ENCODE measurements at regions not wholly inside any gene's neighbourhood (a gene's known extent, or its start where the extent isn't known, plus 50 kb on each side); places are given as distances from the start of the nearest gene placed in this dataset.
"Not testable (repeated sequence)": the region's sequence is repeated elsewhere in the genome, so short reads cannot be mapped to it uniquely, and the experiment has no call there.

- no peak for TF ChIP-seq ZBTB33 (IDR thresholded peaks at IDR 0.05; ENCODE audit: borderline replicate concordance, low read depth)
- no peak for TF ChIP-seq NFIC (IDR thresholded peaks at IDR 0.05; ENCODE audit: borderline replicate concordance)
Measured at GRCh38 chr3:75906555-75907112, 121.3 kb upstream of the ZNF717 start (continued).

DNA sequence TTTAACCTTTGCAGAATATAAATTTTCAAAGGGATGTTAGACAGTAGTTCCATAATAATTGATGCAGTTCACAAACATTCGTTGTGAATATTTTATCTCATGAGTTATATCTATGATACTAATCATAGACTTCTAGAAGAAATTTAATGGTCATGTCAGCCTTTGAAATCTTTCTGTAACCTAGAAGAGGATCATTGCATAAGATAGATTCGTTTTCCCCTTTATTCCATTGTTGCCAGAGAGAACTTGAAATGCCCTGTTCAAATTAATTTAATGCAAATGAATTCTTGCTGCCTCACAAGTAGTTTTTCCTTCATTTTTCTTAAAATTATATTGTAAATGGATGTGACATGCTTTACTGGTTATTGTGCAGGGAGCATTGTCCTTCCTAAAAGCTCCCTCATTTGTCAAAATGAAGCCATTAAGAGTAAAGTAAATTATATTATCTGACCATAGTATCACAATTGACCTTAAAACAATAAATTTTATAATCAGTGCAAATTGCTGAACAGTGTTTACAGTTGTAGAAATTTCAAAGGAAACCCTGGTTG, 128.5 kb upstream of the ZNF717 start:
- Histone ChIP-seq H3K9me3 (no peaks in the 10 kb centered on the region), H3F3A (replicated peaks; ENCODE audit: insufficient read depth) (no peaks in the 10 kb centered on the region), H4K20me1 (ENCODE audit: insufficient read depth) (no peaks in the 10 kb centered on the region), H3K4me2 (no peak overlapping the region), H3K4me3 (ENCODE audit: low read depth in 2 of 2, low read length in 1 of 2) (no peak overlapping the region), H3K36me3 (replicated peaks in 1 of 2; ENCODE audit: control insufficient read depth in 1 of 2, insufficient read depth in 2 of 2, low read length in 1 of 2) (no peaks in the 10 kb centered on the region), H3K9me2 (no peaks in the 10 kb centered on the region), H3K27ac (ENCODE audit: low read depth in 2 of 2, low read length in 1 of 2) (no peak overlapping the region), H3K9ac (no peak overlapping the region), H3K79me2 (ENCODE audit: insufficient read depth) (no peaks in the 10 kb centered on the region), H3K4me1 (ENCODE audit: control insufficient read depth in 1 of 2, insufficient read depth in 2 of 2, low read depth in 1 of 2, low read length in 1 of 2) (no peaks in the 10 kb centered on the region; a peak in 1 of 4 replicates), H3K27me3 (ENCODE audit: insufficient read depth) (no peaks in the 10 kb centered on the region), H2AFZ (ENCODE audit: low read depth) (no peak overlapping the region)
- no peak for TF ChIP-seq SIN3A (IDR thresholded peaks at IDR 0.05; ENCODE audit: borderline replicate concordance, low read depth, low read length)
- TF ChIP-seq TCF12 (IDR thresholded peaks at IDR 0.05) = no peak
- no peak for TF ChIP-seq FOSL2 (IDR thresholded peaks at IDR 0.05; ENCODE audit: borderline replicate concordance, low read depth)
- TF ChIP-seq RXRA (IDR thresholded peaks at IDR 0.05; ENCODE audit: borderline replicate concordance, low read depth) = no peak
- no peak for TF ChIP-seq NFIC (IDR thresholded peaks at IDR 0.05; ENCODE audit: borderline replicate concordance)
- no peak for TF ChIP-seq SMC3 (IDR thresholded peaks at IDR 0.05; ENCODE audit: low read depth, low read length)
- no peak for TF ChIP-seq CHD2 (IDR thresholded peaks at IDR 0.05; ENCODE audit: low read length, partially characterized antibody)
- no peak for TF ChIP-seq GABPA (IDR thresholded peaks at IDR 0.05; ENCODE audit: low read depth)
- no peak for TF ChIP-seq ELF1 (IDR thresholded peaks at IDR 0.05)
- DNase-seq = no peak
- WGBS (ENCODE audit: low lambda C conversion rate) = 0% methylated on average over 2 of the region's 2 CpGs
- ChIA-PET POLR2A (no interaction called here), CTCF (no interaction called here)

GRCh38 chr3:75914741-75915140, 129.4 kb upstream of the ZNF717 start:
- H3K4me3 ChIP-seq (ENCODE audit: low read depth in 2 of 2, low read length in 1 of 2); H3K79me2 ChIP-seq (ENCODE audit: insufficient read depth); DNase-seq; H3K27me3 ChIP-seq (ENCODE audit: insufficient read depth); H3K4me2 ChIP-seq; H3K4me1 ChIP-seq (ENCODE audit: control insufficient read depth in 1 of 2, insufficient read depth in 2 of 2, low read depth in 1 of 2, low read length in 1 of 2); H3K9ac ChIP-seq; H3F3A ChIP-seq (replicated peaks; ENCODE audit: insufficient read depth); H3K36me3 ChIP-seq (replicated peaks in 1 of 2; ENCODE audit: control insufficient read depth in 1 of 2, insufficient read depth in 2 of 2, low read length in 1 of 2); H3K9me3 ChIP-seq; H3K27ac ChIP-seq (ENCODE audit: low read depth in 2 of 2, low read length in 1 of 2); H4K20me1 ChIP-seq (ENCODE audit: insufficient read depth); CTCF ChIA-PET; H2AFZ ChIP-seq (ENCODE audit: low read depth); POLR2A ChIA-PET; H3K9me2 ChIP-seq: not testable (repeated sequence)
- WGBS (ENCODE audit: low lambda C conversion rate) = 14% methylated on average over 3 of the region's 3 CpGs
